ENCODE measurements at regions not wholly inside any gene's neighbourhood (a gene's known extent, or its start where the extent isn't known, plus 50 kb on each side); places are given as distances from the start of the nearest gene placed in this dataset.
A peak's percentile ranks its signal among the peaks of the same experiment; 100 is the strongest.

- DNase-seq (ENCODE audit: insufficient read length, low spot score) (no peak), FAIRE-seq (no peak)
- no peak for TF ChIP-seq CTCF (IDR thresholded peaks at IDR 0.05; ENCODE audit: insufficient read depth, missing control alignments)
These were observed 201.5 kb upstream of the SLC35G4 start for GRCh38 chr18:11407940-11408339.

GRCh38 chr18:11405804-11406203 lies 203.6 kb upstream of the SLC35G4 start:
- no peak for DNase-seq (ENCODE audit: insufficient read length, low spot score)
- FAIRE-seq = no peak
- TF ChIP-seq CTCF (IDR thresholded peaks at IDR 0.05; ENCODE audit: insufficient read depth, missing control alignments) = no peak

- DNase-seq (ENCODE audit: insufficient read length, low spot score) = no peak
- no peak for TF ChIP-seq CTCF (IDR thresholded peaks at IDR 0.05; ENCODE audit: insufficient read depth, missing control alignments)
- FAIRE-seq = no peak
These were observed 208.7 kb upstream of the SLC35G4 start for GRCh38 chr18:11400703-11401102.

- peak; percentile 21 for TF ChIP-seq CTCF (IDR thresholded peaks at IDR 0.05; ENCODE audit: insufficient read depth, missing control alignments)
- DNase-seq (ENCODE audit: insufficient read length, low spot score) = no peak
- no peak for FAIRE-seq
These were observed 210.8 kb upstream of the SLC35G4 start for GRCh38 chr18:11398625-11399024.

GRCh38 chr18:11392980-11393885 lies 216.2 kb upstream of the SLC35G4 start:
- TF ChIP-seq CTCF (IDR thresholded peaks at IDR 0.05; ENCODE audit: insufficient read depth, missing control alignments) = no peak
- DNase-seq (ENCODE audit: insufficient read length, low spot score) (no peak), FAIRE-seq (no peak)

- FAIRE-seq (no peak), DNase-seq (ENCODE audit: insufficient read length, low spot score) (no peak)
- TF ChIP-seq CTCF (IDR thresholded peaks at IDR 0.05; ENCODE audit: insufficient read depth, missing control alignments) = no peak
These were observed 217.1 kb upstream of the SLC35G4 start for GRCh38 chr18:11392292-11392691.

GRCh38 chr18:11391661-11392060 lies 217.7 kb upstream of the SLC35G4 start:
- FAIRE-seq (no peak), DNase-seq (ENCODE audit: insufficient read length, low spot score) (no peak)
- no peak for TF ChIP-seq CTCF (IDR thresholded peaks at IDR 0.05; ENCODE audit: insufficient read depth, missing control alignments)
